ENCODE measurements at regions not wholly inside any gene's neighbourhood (a gene's known extent, or its start where the extent isn't known, plus 50 kb on each side); places are given as distances from the start of the nearest gene placed in this dataset.

DNA sequence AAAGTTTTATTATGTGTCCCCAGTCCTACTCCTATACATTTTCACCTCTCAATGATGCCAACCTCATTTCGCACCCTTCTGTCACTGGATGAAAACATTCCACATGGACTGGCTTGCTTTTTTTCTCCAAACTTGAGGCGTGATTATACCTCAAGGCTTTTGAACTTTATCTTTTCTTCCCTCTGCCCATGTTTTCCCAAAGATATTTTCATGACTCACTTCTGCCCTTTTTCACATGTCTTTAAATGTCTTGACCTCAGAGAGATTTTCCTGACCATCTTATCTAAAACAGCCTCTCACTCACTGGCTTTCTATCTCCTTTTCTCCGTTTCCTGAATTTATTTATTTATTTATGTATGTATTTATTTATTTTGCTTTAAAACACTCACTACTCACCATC is 659.0 kb downstream of the PTPRC start:
- no peak for DNase-seq (ENCODE audit: low spot score)
- in situ Hi-C loops (cut with MboI; ENCODE audit: low pct_unique_long_range_greater_than_20kb, low sequenced_read_pairs, unreplicated experiment) = no loop called here
- TF ChIP-seq CTCF (IDR thresholded peaks at IDR 0.05; ENCODE audit: extremely low read depth, insufficient read depth, missing control alignments) = no peak

DNA sequence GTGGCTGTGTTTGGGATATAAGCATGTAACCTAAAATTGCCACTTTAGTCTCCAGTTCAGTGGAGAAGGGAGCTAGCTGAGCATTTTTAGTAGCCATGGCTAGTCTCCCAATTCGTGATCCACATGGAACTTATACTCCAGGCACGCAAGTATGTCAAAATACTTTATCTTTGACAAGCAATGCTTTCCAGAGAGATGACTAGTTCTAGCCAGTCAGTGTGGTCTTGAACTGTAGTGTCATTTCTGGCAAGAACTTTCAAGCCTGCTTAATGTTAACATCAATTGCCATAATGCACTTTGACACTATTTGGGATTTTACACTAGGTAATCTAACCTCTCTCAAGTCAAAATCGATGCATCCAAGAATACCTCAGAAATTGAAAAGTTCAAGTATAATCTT is 660.0 kb downstream of the PTPRC start:
- no peak for DNase-seq (ENCODE audit: low spot score)
- TF ChIP-seq CTCF (IDR thresholded peaks at IDR 0.05; ENCODE audit: extremely low read depth, insufficient read depth, missing control alignments) = no peak

GRCh38 chr1:199301472-199302217 is 662.8 kb downstream of the PTPRC start:
- DNase-seq (ENCODE audit: low spot score) = no peak
- no peak for TF ChIP-seq CTCF (IDR thresholded peaks at IDR 0.05; ENCODE audit: extremely low read depth, insufficient read depth, missing control alignments)
- in situ Hi-C loops (cut with MboI; ENCODE audit: low pct_unique_long_range_greater_than_20kb, low sequenced_read_pairs, unreplicated experiment) = no loop called here

More for the DNA sequence above, 660.0 kb downstream of the PTPRC start:
- in situ Hi-C loops (cut with MboI; ENCODE audit: low pct_unique_long_range_greater_than_20kb, low sequenced_read_pairs, unreplicated experiment) = no loop called here

DNA sequence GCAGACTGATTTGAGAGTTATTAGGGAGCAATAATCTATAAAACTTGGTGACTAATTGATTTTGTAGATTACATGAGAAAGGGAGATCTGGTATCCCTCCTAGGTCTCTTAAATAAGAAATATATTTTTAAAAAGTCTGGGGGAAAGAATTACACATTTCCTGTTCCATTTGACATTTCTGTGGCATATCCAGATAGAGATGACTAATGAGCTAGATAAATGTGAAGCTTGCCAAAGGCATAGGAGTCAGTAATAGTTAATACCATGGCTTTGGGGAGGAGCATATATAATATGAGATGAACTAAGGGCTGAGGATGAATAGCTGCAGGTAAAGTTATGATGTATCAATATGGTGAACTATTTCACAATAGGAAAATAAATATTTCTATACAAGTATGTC is 663.7 kb downstream of the PTPRC start:
- no peak for TF ChIP-seq CTCF (IDR thresholded peaks at IDR 0.05; ENCODE audit: extremely low read depth, insufficient read depth, missing control alignments)
- in situ Hi-C loops (cut with MboI; ENCODE audit: low pct_unique_long_range_greater_than_20kb, low sequenced_read_pairs, unreplicated experiment) = no loop called here
- DNase-seq (ENCODE audit: low spot score) = no peak

DNA sequence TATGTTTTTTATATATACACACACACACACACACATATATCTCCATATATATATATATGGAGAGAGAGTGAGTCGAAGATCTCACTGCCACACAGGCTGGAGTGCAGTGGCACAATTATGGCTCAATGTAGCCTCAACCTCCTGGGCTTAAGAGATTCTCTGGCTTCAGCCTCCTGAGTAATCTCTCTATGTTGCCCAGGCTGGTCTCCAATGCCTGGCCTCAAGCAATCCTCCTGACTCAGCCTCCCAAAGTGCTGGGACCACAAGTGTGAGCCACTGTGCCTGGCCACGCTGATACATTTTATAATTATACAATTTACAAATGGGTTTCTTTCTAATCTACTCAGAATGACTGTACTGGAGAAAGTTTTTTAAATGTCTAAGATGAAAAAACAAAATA is 664.2 kb downstream of the PTPRC start:
- DNase-seq (ENCODE audit: low spot score) = no peak
- no peak for TF ChIP-seq CTCF (IDR thresholded peaks at IDR 0.05; ENCODE audit: extremely low read depth, insufficient read depth, missing control alignments)
- in situ Hi-C loops (cut with MboI; ENCODE audit: low pct_unique_long_range_greater_than_20kb, low sequenced_read_pairs, unreplicated experiment) = no loop called here

GRCh38 chr1:199305053-199305452 is 666.2 kb downstream of the PTPRC start:
- DNase-seq (ENCODE audit: low spot score) = no peak
- in situ Hi-C loops (cut with MboI; ENCODE audit: low pct_unique_long_range_greater_than_20kb, low sequenced_read_pairs, unreplicated experiment) = no loop called here
- no peak for TF ChIP-seq CTCF (IDR thresholded peaks at IDR 0.05; ENCODE audit: extremely low read depth, insufficient read depth, missing control alignments)

All from GM13977 (cell line).